Mesenchymal stem cell (in vitro differentiated cells and primary cell): ENCODE measurements at regions not wholly inside any gene's neighbourhood (a gene's known extent, or its start where the extent isn't known, plus 50 kb on each side); places are given as distances from the start of the nearest gene placed in this dataset.

ENCODE experiments used
- DNase-seq: peaks from one replicate; pipeline ENCODE4 v3.0.0-alpha.2; 2013
- H2AFZ ChIP-seq: one replicate; pipeline ENCODE4 v1.6.1; 2013; ENCODE audit warnings: low read depth, mild to moderate bottlenecking, control low read depth, inconsistent platforms, low read length, moderate library complexity
- H2AK5ac ChIP-seq: 2 replicates; pipeline ENCODE4 v1.6.1; 2013; ENCODE audit warnings: low read length, moderate library complexity, mild to moderate bottlenecking, inconsistent platforms; ENCODE audit not compliant: severe bottlenecking
- H2BK120ac ChIP-seq: one replicate; pipeline ENCODE4 v1.6.1; 2013; ENCODE audit warnings: low read depth, mild to moderate bottlenecking, inconsistent platforms, low read length, moderate library complexity
- H2BK12ac ChIP-seq, 2 experiments: one replicate each; pipeline ENCODE4 v1.6.1; 2013; ENCODE audit warnings: inconsistent platforms in 2 of 2, low read length in 2 of 2, mild to moderate bottlenecking in 2 of 2, moderate library complexity in 2 of 2, control low read depth in 1 of 2
- H2BK15ac ChIP-seq: one replicate; pipeline ENCODE4 v1.6.1; 2013; ENCODE audit warnings: mild to moderate bottlenecking, low read depth, inconsistent platforms; ENCODE audit not compliant: poor library complexity, severe bottlenecking
- H2BK5ac ChIP-seq: 2 replicates; pipeline ENCODE4 v1.6.1; 2013; ENCODE audit warnings: low read depth, mild to moderate bottlenecking, low read length, control low read depth, inconsistent platforms; ENCODE audit not compliant: poor library complexity, severe bottlenecking
- H3K14ac ChIP-seq, 2 experiments: one replicate each; pipeline ENCODE4 v1.6.1; 2013; ENCODE audit warnings: inconsistent platforms in 2 of 2, low read length in 2 of 2, control low read depth in 1 of 2, mild to moderate bottlenecking in 1 of 2, moderate library complexity in 1 of 2
- H3K18ac ChIP-seq, 2 experiments: one replicate each; pipeline ENCODE4 v1.6.1; 2013; ENCODE audit warnings: inconsistent platforms in 2 of 2, low read length in 2 of 2, control low read depth in 1 of 2, low read depth in 1 of 2, mild to moderate bottlenecking in 1 of 2
- H3K23ac ChIP-seq, 2 experiments: one replicate each; pipeline ENCODE4 v1.6.1; 2013; ENCODE audit warnings: inconsistent platforms in 2 of 2, low read length in 2 of 2, mild to moderate bottlenecking in 2 of 2, moderate library complexity in 2 of 2, control low read depth in 1 of 2
- H3K27ac ChIP-seq: 2 replicates; pipeline ENCODE4 v1.5.1; 2013; ENCODE audit warnings: mild to moderate bottlenecking, moderate library complexity, low read length, control low read depth, inconsistent platforms; ENCODE audit not compliant: poor library complexity, severe bottlenecking
- H3K27me3 ChIP-seq, 2 experiments: 2 replicates each; pipeline versions ENCODE4 v1.6.1 to v1.7.0; 2013; ENCODE audit warnings: low read length in 2 of 2, mild to moderate bottlenecking in 2 of 2, moderate library complexity in 2 of 2, control low read depth in 1 of 2, inconsistent platforms in 1 of 2; ENCODE audit not compliant: control insufficient read depth in 1 of 2, insufficient read depth in 1 of 2
- H3K36me3 ChIP-seq, 2 experiments: 2 replicates each; pipeline versions ENCODE4 v1.6.1 to v1.7.0; 2013; ENCODE audit warnings: low read length in 2 of 2, control low read depth in 1 of 2, inconsistent platforms in 1 of 2, low read depth in 1 of 2, mild to moderate bottlenecking in 1 of 2; ENCODE audit not compliant: insufficient read depth in 2 of 2, control insufficient read depth in 1 of 2
- H3K4ac ChIP-seq, 2 experiments: one replicate each; pipeline ENCODE4 v1.6.1; 2013; ENCODE audit warnings: inconsistent platforms in 2 of 2, low read length in 2 of 2, mild to moderate bottlenecking in 2 of 2, moderate library complexity in 2 of 2, control low read depth in 1 of 2, low read depth in 1 of 2
- H3K4me1 ChIP-seq: 2 replicates; pipeline ENCODE4 v1.6.1; 2013; ENCODE audit warnings: low read depth, low read length, control low read depth; ENCODE audit not compliant: control insufficient read depth, insufficient read depth
- H3K4me2 ChIP-seq: 2 replicates; pipeline ENCODE4 v1.6.1; 2013; ENCODE audit warnings: low read length, mild to moderate bottlenecking, inconsistent platforms; ENCODE audit not compliant: poor library complexity, severe bottlenecking
- H3K4me3 ChIP-seq, 2 experiments: 2 replicates each; pipeline versions ENCODE4 v1.5.1 to v1.7.0; 2013; ENCODE audit warnings: low read length in 2 of 2, mild to moderate bottlenecking in 2 of 2, control low read depth in 1 of 2, low read depth in 1 of 2; ENCODE audit not compliant: insufficient read depth in 1 of 2
- H3K79me1 ChIP-seq: replicated peaks from 2 replicates; pipeline ENCODE4 v1.6.1; 2013; ENCODE audit warnings: mild to moderate bottlenecking, control low read depth, low read length, inconsistent platforms; ENCODE audit not compliant: poor library complexity, severe bottlenecking
- H3K9ac ChIP-seq: 2 replicates; pipeline ENCODE4 v1.7.0; 2013; ENCODE audit warnings: mild to moderate bottlenecking, low read length, moderate library complexity
- H3K9me3 ChIP-seq: 2 replicates; pipeline ENCODE4 v1.7.0; 2013; ENCODE audit warnings: mild to moderate bottlenecking, low read length; ENCODE audit not compliant: control insufficient read depth
- H4K8ac ChIP-seq: one replicate; pipeline ENCODE4 v1.6.1; 2013; ENCODE audit warnings: inconsistent platforms, mild to moderate bottlenecking, low read length, moderate library complexity
- H4K91ac ChIP-seq: one replicate; pipeline ENCODE4 v1.6.1; 2013; ENCODE audit warnings: mild to moderate bottlenecking, low read length, inconsistent platforms
- WGBS: methylation state at CpG from one replicate; pipeline ENCODE4 v1.1.7; 2013; ENCODE audit warnings: mixed read lengths; 5-methylcytosine and 5-hydroxymethylcytosine counted together

DNA sequence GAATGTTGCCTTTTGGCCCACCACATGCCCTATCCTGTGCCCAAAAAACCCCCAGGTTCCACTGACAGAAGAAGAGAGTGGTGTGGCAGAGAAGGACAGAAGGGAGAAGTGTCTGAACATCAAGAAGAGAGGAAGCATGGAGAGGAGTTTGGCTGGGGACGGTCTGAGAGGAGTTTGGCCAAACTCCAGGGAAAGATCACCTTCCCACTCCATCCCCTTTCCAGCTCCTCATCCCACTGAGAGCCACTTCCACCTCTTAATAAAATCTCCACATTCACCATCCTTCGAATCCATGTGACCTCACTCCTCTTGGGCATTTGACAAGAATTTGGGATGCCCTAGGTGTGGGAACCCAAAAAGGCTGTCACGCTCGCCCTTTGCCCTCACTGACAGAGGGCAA, 311.6 kb upstream of the GRM7 start:
- Histone ChIP-seq H3K9me3 (peaks cover 31% of the 10 kb centered on the region), H2AK5ac (no peak overlapping the region), H3K4ac (no peak overlapping the region), H3K27ac (no peak overlapping the region), H3K18ac (no peak overlapping the region), H3K27me3 (no peaks in the 10 kb centered on the region), H3K79me1 (no peaks in the 10 kb centered on the region), H3K36me3 (no peaks in the 10 kb centered on the region), H2BK5ac (no peak overlapping the region), H2AFZ (no peak overlapping the region), H3K9ac (no peak overlapping the region), H2BK15ac (no peak overlapping the region), H2BK12ac (no peak overlapping the region), H3K23ac (no peak overlapping the region), H3K4me1 (no peaks in the 10 kb centered on the region), H4K8ac (no peak overlapping the region), H3K4me2 (no peak overlapping the region), H4K91ac (no peak overlapping the region), H3K4me3 (no peak overlapping the region), H3K14ac (no peak overlapping the region), H2BK120ac (no peak overlapping the region)
- WGBS: 62% methylated on average over 3 of the region's 4 CpGs
- no peak for DNase-seq

DNA sequence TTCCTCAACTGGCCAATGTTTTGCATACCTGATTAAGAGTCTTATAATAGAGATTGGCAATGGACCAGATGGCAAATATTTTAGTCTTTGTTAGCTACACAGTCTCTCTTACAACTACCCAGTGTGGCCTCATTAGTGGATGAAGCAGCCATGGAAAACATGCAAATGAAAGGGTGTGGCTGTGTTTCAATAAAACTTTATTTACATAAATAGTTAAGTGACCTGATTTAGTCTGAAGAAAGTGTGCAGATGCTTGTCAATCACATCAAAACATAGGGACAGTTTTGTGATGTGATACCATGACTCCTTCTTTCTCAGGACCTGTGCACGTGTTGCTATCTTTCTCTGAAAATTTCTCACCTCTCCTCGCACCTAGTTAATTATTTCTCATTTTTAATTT, 309.8 kb upstream of the GRM7 start:
- 45% methylated on average over 2 of the region's 2 CpGs for WGBS
- Histone ChIP-seq H3K9me3 (peaks cover 28% of the 10 kb centered on the region), H3K27me3 (no peaks in the 10 kb centered on the region), H3K9ac (no peak overlapping the region), H3K14ac (no peak overlapping the region), H2BK12ac (no peak overlapping the region), H2AFZ (no peak overlapping the region), H3K18ac (no peak overlapping the region), H4K91ac (no peak overlapping the region), H3K4ac (no peak overlapping the region), H3K27ac (no peak overlapping the region), H3K4me3 (no peak overlapping the region), H3K36me3 (no peaks in the 10 kb centered on the region), H4K8ac (no peak overlapping the region), H2AK5ac (no peak overlapping the region), H3K79me1 (no peaks in the 10 kb centered on the region), H2BK120ac (no peak overlapping the region), H3K23ac (no peak overlapping the region), H2BK15ac (no peak overlapping the region), H3K4me1 (no peaks in the 10 kb centered on the region), H2BK5ac (no peak overlapping the region), H3K4me2 (no peak overlapping the region)
- DNase-seq: no peak

DNA sequence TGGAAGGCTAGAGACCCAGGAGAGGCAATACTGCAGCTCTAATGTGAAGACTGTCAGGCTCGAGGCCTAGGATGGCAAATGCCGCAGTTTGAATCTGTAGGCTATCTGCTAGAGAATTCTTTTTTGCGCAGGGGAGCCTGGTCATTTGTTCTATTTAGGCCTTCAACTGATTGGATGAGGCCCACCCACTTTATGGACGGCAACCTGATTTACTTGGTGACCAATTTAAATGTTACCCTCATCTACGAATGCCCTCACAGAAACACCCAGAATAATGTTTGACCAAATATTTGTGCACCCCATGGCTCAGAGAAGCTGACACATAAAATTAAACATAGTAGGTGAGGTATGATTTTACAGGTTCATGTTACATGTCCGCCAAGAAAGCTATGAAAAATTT, 300.7 kb upstream of the GRM7 start:
- no peak overlapping the region for H2BK15ac ChIP-seq
- no peak overlapping the region for H4K8ac ChIP-seq
- 88% methylated on average over 5 of the region's 6 CpGs for WGBS
- no peaks in the 10 kb centered on the region for H3K27me3 ChIP-seq
- no peak overlapping the region for H3K18ac ChIP-seq
- no peak overlapping the region for H3K4me3 ChIP-seq
- H3K9ac ChIP-seq: no peak overlapping the region
- H2AK5ac ChIP-seq: no peak overlapping the region
- H3K27ac ChIP-seq: no peak overlapping the region
- no peak overlapping the region for H2BK120ac ChIP-seq
- H3K4me2 ChIP-seq: no peak overlapping the region
- no peak overlapping the region for H4K91ac ChIP-seq
- H2BK5ac ChIP-seq: no peak overlapping the region
- no peak overlapping the region for H3K4ac ChIP-seq
- DNase-seq: no peak
- H2AFZ ChIP-seq: no peak overlapping the region
- H3K79me1 ChIP-seq: no peaks in the 10 kb centered on the region
- H3K23ac ChIP-seq: no peak overlapping the region
- H2BK12ac ChIP-seq: no peak overlapping the region
- no peak overlapping the region for H3K14ac ChIP-seq
- no peaks in the 10 kb centered on the region for H3K36me3 ChIP-seq
- no peaks in the 10 kb centered on the region for H3K4me1 ChIP-seq
- peaks cover 4% of the 10 kb centered on the region for H3K9me3 ChIP-seq

DNA sequence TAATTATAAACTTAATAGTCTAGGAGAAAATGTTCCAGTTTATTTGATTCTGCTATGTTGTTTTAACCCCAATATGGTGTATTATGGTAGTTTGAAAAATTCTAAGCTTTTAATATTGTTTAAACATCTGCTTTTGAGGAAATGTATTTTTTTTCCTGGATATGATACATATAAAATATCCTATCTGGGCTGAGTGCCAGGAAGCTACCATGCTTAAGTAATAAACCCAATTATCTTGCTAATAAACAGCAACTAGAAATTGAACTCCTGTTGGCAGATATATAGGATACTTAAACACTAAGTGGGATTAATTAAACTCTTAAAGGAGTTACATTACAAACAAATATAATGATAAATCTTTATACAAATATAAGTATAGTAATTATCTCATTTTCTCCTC, 293.7 kb upstream of the GRM7 start:
- no peak overlapping the region for H3K14ac ChIP-seq
- no peaks in the 10 kb centered on the region for H3K36me3 ChIP-seq
- H2BK15ac ChIP-seq: no peak overlapping the region
- no peaks in the 10 kb centered on the region for H3K79me1 ChIP-seq
- H2BK120ac ChIP-seq: no peak overlapping the region
- H2AK5ac ChIP-seq: no peak overlapping the region
- no peak overlapping the region for H3K23ac ChIP-seq
- no peak overlapping the region for H2BK12ac ChIP-seq
- no peak overlapping the region for H4K91ac ChIP-seq
- no peaks in the 10 kb centered on the region for H3K27me3 ChIP-seq
- DNase-seq: no peak
- H3K4me2 ChIP-seq: no peak overlapping the region
- no peaks in the 10 kb centered on the region for H3K4me1 ChIP-seq
- H2BK5ac ChIP-seq: no peak overlapping the region
- H2AFZ ChIP-seq: no peak overlapping the region
- H3K4me3 ChIP-seq: no peak overlapping the region
- no peak overlapping the region for H3K9ac ChIP-seq
- no peak overlapping the region for H3K4ac ChIP-seq
- no peak overlapping the region for H4K8ac ChIP-seq
- no peak overlapping the region for H3K27ac ChIP-seq
- H3K18ac ChIP-seq: no peak overlapping the region
- peaks cover 15% of the 10 kb centered on the region for H3K9me3 ChIP-seq
